RCC 7860 (cell line): ENCODE measurements at regions not wholly inside any gene's neighbourhood (a gene's known extent, or its start where the extent isn't known, plus 50 kb on each side); places are given as distances from the start of the nearest gene placed in this dataset.

Source experiments
- DNase-seq: peaks from one replicate; pipeline ENCODE4 v3.0.0-alpha.2; 2015; ENCODE audit warnings: low spot score
- FAIRE-seq: peaks from 2 replicates; lab custom pipeline; 2012; peaks lifted over from hg19 to GRCh38; lab: Jason Lieb, UNC

DNA sequence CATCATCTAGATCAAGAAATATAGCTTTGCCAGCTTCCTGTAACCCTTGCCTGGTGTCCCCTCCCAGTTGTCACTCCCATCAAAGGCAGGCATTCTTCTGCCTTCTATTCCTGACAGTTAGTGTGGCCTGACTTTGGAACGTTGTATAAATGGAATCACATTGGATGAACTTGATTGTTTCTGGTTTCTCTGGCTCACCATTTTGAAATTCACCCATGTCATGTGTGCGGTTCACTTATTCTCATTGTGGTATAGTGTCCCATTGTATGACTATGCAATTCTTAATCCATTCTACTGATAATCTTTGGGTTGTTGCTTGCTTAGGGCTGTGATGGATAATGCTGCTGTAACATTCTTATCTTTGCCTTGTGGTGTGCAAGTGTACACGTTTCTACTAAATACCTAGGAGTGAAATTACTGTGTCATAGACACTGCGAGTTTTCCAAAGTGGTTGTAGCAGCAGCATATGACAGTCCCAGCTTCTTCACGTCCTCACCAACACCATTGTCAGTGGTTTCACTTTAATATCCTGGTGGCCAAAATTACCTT lies 73.2 kb downstream of the VEGFA start:
- FAIRE-seq (no peak), DNase-seq (no peak)

DNA sequence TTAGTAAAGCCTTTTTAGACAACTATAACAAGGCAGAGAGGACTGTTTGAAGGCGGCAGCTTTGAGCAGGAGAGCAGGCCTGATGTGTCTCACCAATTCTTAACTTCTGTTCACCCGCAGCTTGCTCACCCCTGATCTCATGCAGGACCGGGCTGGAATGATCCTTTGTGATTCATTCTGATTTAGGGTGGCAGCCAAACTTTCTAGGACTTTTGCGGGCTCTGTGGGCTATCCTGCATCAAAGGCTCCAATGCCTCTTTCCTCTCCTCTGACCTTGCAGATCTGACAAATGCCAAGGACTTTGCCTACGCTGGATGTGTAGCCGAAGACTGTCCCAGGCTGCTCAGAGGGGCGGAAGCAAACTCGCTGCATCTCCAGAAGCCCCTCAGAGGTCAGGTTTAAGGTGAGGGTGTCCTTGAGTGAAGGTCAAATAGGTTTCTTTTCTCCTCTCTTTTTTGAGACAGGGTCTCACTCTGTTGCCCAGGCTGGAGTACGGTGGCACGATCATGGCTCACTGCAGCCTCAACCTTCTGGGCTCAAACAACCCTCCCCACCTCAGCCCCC lies 72.3 kb downstream of the VEGFA start:
- FAIRE-seq: no peak
- DNase-seq: no peak

DNA sequence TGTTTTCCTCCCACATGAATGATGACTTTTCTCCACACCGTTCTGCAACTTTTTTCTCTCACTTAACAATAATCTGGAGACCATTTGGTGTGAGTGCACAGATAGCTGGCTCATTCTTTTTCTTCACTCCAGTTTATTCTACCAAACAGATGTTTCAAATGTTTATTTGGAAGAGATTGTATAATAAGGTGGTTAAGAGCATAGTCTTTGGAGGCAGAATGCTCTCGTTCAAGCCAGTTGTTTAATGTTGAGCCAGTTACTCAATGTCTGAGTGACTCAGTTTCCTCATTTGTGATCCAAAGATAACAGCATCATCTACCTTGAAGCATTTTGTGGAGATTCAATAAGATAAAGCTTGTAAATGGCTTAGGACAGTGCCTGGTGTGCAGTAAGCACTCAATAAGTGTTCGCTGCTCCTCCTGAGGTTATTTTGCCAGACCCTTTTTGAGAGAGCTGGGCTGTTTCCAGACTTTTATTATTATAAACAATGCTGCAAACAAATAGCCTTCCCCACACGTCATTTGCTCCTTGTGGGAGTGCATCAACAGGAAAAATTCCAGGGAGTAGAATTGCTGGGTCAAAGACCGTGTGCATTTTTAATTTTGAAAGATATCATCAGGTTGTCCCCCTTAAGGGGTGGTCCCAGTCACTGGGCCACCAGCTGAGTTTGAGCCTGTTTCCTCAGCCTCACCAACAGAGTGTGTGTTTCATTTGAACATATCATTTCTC lies 70.6 kb downstream of the VEGFA start:
- FAIRE-seq: no peak
- no peak for DNase-seq

DNA sequence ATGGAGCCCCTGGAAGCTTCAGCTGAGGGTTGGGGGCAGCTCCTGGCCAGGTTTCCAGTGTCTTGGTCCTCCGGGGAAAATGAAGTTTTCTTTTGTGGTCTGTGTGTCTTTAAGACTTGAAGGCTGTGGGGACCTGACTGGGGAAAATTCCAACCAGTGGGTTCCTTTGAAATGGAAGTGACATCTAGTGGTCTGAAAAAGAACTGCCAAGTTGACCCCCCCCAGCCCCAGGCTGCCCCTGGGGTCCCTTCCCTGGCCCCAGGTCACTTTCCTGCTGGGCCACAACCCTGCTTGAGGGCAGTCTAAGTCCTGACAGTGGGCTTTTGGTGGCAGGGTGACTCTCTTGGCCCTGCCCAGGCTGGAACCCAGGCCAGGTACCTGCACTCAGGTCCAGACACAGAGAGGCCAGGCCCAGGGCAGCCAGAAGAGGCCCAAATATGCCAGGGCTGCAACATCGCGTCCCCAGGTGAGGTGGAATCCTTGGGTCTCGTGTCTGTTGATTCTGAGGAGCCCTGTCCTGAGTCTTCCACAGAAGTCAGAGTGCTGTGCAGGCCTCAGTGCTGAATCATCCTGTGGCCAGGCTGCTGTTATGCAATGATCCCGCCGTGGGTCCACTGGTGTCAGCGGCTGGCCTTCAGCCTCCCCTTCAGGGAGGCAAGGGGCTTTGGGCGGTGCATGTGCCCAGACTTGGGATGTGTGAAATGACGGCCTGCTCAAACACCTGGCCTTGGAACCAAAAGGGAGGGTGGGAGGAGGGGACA lies 68.4 kb downstream of the VEGFA start:
- DNase-seq: peak; percentile 39

DNA sequence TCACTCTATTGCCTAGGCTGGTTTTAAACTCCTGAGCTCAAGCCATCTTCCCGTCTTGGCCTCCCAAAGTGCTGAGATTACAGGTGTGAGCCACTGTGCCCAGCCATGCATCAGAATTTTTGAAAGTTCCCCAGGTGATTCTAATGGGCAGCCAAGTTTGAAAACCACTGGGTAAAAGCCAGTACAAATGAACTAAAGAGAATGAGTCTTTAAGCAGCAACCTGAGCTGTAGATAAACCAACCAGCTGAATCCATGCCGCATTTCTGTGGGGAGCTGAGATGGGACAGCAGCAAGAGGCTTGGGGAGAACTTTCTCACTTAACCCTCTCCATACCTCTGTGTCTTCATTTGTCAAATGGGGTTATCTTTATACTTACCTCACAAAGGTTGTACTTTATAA lies 67.5 kb downstream of the VEGFA start:
- no peak for FAIRE-seq
- no peak for DNase-seq

More for the DNA sequence above, 68.4 kb downstream of the VEGFA start:
- no peak for FAIRE-seq

DNA sequence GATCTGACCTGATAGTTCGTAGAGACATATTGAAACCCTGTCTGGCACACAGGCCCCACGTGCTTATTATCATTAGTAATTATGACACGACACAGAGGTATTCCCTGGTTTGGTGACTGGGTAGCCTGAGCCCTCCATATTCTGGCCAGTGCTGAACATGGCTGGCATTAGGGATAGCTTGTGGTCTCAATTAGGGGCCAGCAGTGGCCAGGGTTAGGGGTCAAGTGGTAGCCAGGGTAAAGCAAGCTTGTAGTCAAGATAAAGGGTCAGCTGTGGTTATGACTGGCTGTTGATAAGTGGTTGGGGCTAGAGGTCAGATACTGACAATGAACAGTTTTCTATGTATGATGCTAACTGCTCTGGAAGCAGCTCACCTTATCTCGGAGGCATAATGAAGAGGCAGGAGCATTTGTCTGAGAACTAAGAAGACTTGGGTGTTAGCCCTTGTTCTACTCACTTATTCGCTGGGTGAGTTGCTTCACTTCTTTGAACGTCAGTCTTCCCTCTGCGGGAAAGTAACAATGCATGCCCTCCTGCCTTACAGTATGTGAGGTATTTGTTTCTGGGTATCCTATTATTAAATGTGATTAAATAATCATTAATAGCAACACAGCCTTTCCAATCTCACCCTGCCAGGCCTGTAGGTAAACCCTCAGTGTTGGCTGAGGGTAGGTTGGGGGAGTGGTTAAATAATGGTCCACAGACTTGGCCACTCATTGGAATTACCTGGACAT lies 66.7 kb downstream of the VEGFA start:
- DNase-seq (no peak), FAIRE-seq (no peak)
